ENCODE measurements at regions not wholly inside any gene's neighbourhood (a gene's known extent, or its start where the extent isn't known, plus 50 kb on each side); places are given as distances from the start of the nearest gene placed in this dataset.

- TF ChIP-seq POLR2A (IDR thresholded peaks at IDR 0.05; ENCODE audit: low read depth, low read length), result no peak
- TF ChIP-seq POU2F2 (IDR thresholded peaks at IDR 0.05; ENCODE audit: low read depth, low read length), result no peak
These were observed 1051.2 kb downstream of the TBC1D22A start for GRCh38 chr22:47813661-47814060.

Measured in GM12891 (cell line).